Thymus (tissue), 11 donors: ENCODE measurements at regions not wholly inside any gene's neighbourhood (a gene's known extent, or its start where the extent isn't known, plus 50 kb on each side); places are given as distances from the start of the nearest gene placed in this dataset.

Experiments used
- DNase-seq, 9 donors: peaks; one replicate each; pipeline ENCODE4 v3.0.0-alpha.2; 2013; ENCODE audit warnings: low spot score in 9 of 9, low read depth in 6 of 9, missing footprints in 1 of 9
- H3K27ac ChIP-seq, 2 donors: one replicate each; pipeline ENCODE4 v1.5.1; 2013; ENCODE audit warnings: control low read depth in 1 of 2, low read depth in 1 of 2, low read length in 1 of 2, mild to moderate bottlenecking in 1 of 2, moderate library complexity in 1 of 2
- H3K27me3 ChIP-seq, 2 donors: one replicate each; pipeline ENCODE4 v1.5.1; 2013; ENCODE audit warnings: low read length in 1 of 2; ENCODE audit not compliant: control insufficient read depth in 2 of 2, insufficient read depth in 1 of 2
- H3K36me3 ChIP-seq, 2 donors: one replicate each; pipeline ENCODE4 v1.5.1; 2013; ENCODE audit warnings: low read length in 1 of 2, mild to moderate bottlenecking in 1 of 2, moderate library complexity in 1 of 2; ENCODE audit not compliant: control insufficient read depth in 2 of 2, insufficient read depth in 2 of 2
- H3K4me1 ChIP-seq, 2 donors: one replicate each; pipeline ENCODE4 v1.5.1; 2013; ENCODE audit warnings: low read length in 2 of 2; ENCODE audit not compliant: control insufficient read depth in 2 of 2, insufficient read depth in 2 of 2
- H3K4me3 ChIP-seq, 2 donors: one replicate each; pipeline ENCODE4 v1.5.1; 2013; ENCODE audit warnings: low read length in 2 of 2, control low read depth in 1 of 2, mild to moderate bottlenecking in 1 of 2
- H3K9me3 ChIP-seq, 2 donors: one replicate each; pipeline ENCODE4 v1.5.1; 2013; ENCODE audit warnings: low read length in 1 of 2, mild to moderate bottlenecking in 1 of 2; ENCODE audit not compliant: control insufficient read depth in 2 of 2, insufficient read depth in 1 of 2
- WGBS: extraction: QIAGEN DNeasy Blood & Tissue Kit; methylation state at CpG from one replicate; pipeline ENCODE4 v1.1.7; 2013; 5-methylcytosine and 5-hydroxymethylcytosine counted together
- donor health status: healthy.

GRCh38 chr3:10695595-10696285 lies 120.3 kb upstream of the SLC6A11 start:
- no peak overlapping the region for H3K27ac ChIP-seq
- 75% methylated on average over 4 of the region's 4 CpGs for WGBS
- peaks cover 0 to 3% of the 10 kb centered on the region in 2 donors for H3K27me3 ChIP-seq
- no peaks in the 10 kb centered on the region for H3K4me1 ChIP-seq
- DNase-seq: no peak
- no peaks in the 10 kb centered on the region for H3K36me3 ChIP-seq
- no peak overlapping the region for H3K4me3 ChIP-seq
- H3K9me3 ChIP-seq: no peaks in the 10 kb centered on the region

GRCh38 chr3:10697918-10698317 lies 118.1 kb upstream of the SLC6A11 start:
- Histone ChIP-seq H3K36me3 (no peaks in the 10 kb centered on the region), H3K9me3 (no peaks in the 10 kb centered on the region), H3K27me3 (peaks cover 0 to 1% of the 10 kb centered on the region in 2 donors), H3K4me3 (no peak overlapping the region), H3K4me1 (no peaks in the 10 kb centered on the region), H3K27ac (no peak overlapping the region)
- no peak for DNase-seq
- WGBS: 74% methylated on average over 4 of the region's 4 CpGs

GRCh38 chr3:10700821-10701220 lies 115.2 kb upstream of the SLC6A11 start:
- H3K36me3 ChIP-seq: no peaks in the 10 kb centered on the region
- no peak for DNase-seq
- no peak overlapping the region for H3K4me3 ChIP-seq
- no peak overlapping the region for H3K27ac ChIP-seq
- WGBS: 73% methylated on average over 2 of the region's 2 CpGs
- no peaks in the 10 kb centered on the region for H3K4me1 ChIP-seq
- H3K9me3 ChIP-seq: no peaks in the 10 kb centered on the region
- peaks cover 0 to 19% of the 10 kb centered on the region in 2 donors for H3K27me3 ChIP-seq

- WGBS: 37% methylated on average over 14 of the region's 14 CpGs
- Histone ChIP-seq H3K4me1 (no peaks in the 10 kb centered on the region), H3K9me3 (no peaks in the 10 kb centered on the region), H3K27ac (no peak overlapping the region), H3K36me3 (no peaks in the 10 kb centered on the region), H3K27me3 (peaks cover 16 to 41% of the 10 kb centered on the region in 2 donors), H3K4me3 (no peak overlapping the region)
- DNase-seq: peak in 1 of 9 donors; percentile 10
Measured at GRCh38 chr3:10702961-10703740, 112.9 kb upstream of the SLC6A11 start.

- WGBS: 64% methylated on average over 5 of the region's 5 CpGs
- Histone ChIP-seq H3K4me3 (no peak overlapping the region), H3K36me3 (no peaks in the 10 kb centered on the region), H3K9me3 (no peaks in the 10 kb centered on the region), H3K27ac (no peak overlapping the region), H3K4me1 (no peaks in the 10 kb centered on the region), H3K27me3 (peaks cover 23 to 48% of the 10 kb centered on the region in 2 donors)
- DNase-seq: no peak
Measured at GRCh38 chr3:10703875-10704274, 112.2 kb upstream of the SLC6A11 start.

GRCh38 chr3:10706156-10706739 lies 109.8 kb upstream of the SLC6A11 start:
- Histone ChIP-seq H3K27ac (no peak overlapping the region), H3K36me3 (no peaks in the 10 kb centered on the region), H3K9me3 (no peaks in the 10 kb centered on the region), H3K4me1 (no peaks in the 10 kb centered on the region), H3K27me3 (peaks cover 29 to 59% of the 10 kb centered on the region in 2 donors), H3K4me3 (no peak overlapping the region)
- 26% methylated on average over 5 of the region's 5 CpGs for WGBS
- DNase-seq: no peak

- no peak for DNase-seq
- Histone ChIP-seq H3K9me3 (no peaks in the 10 kb centered on the region), H3K36me3 (no peaks in the 10 kb centered on the region), H3K27ac (no peak overlapping the region), H3K4me1 (no peaks in the 10 kb centered on the region), H3K4me3 (no peak overlapping the region), H3K27me3 (peaks cover 29 to 59% of the 10 kb centered on the region in 2 donors)
- WGBS: 42% methylated on average over 11 of the region's 11 CpGs
Measured at GRCh38 chr3:10706740-10707399, 109.2 kb upstream of the SLC6A11 start.

- Histone ChIP-seq H3K4me3 (peak overlapping the region in 1 of 2 donors; percentile 11), H3K27me3 (peaks cover 29 to 59% of the 10 kb centered on the region in 2 donors), H3K9me3 (no peaks in the 10 kb centered on the region), H3K36me3 (no peaks in the 10 kb centered on the region), H3K4me1 (no peaks in the 10 kb centered on the region), H3K27ac (no peak overlapping the region)
- no peak for DNase-seq
- WGBS: 2% methylated on average over 91 of the region's 93 CpGs
Measured at GRCh38 chr3:10707400-10708215, 108.4 kb upstream of the SLC6A11 start.
